Osteoblast (primary cell): ENCODE measurements at regions not wholly inside any gene's neighbourhood (a gene's known extent, or its start where the extent isn't known, plus 50 kb on each side); places are given as distances from the start of the nearest gene placed in this dataset.
"Not testable (repeated sequence)": the region's sequence is repeated elsewhere in the genome, so short reads cannot be mapped to it uniquely, and the experiment has no call there.

ENCODE experiments used
- DNase-seq: peaks from one replicate; pipeline ENCODE4 v3.0.0; 2011; ENCODE audit warnings: low spot score, mixed read lengths; ENCODE audit not compliant: insufficient read length; ENCODE audit errors: missing footprints
- H2AFZ ChIP-seq: 2 replicates; pipeline ENCODE4 v1.6.0; 2011; ENCODE audit warnings: mild to moderate bottlenecking, low read length
- H3K27ac ChIP-seq: 2 replicates; pipeline ENCODE4 v1.5.1; 2011; ENCODE audit warnings: mild to moderate bottlenecking, low read depth, low read length, moderate library complexity
- H3K27me3 ChIP-seq: 2 replicates; pipeline ENCODE4 v1.6.0; 2012; ENCODE audit warnings: mild to moderate bottlenecking, control low read depth, inconsistent platforms, low read length, moderate library complexity; ENCODE audit not compliant: insufficient read depth
- H3K36me3 ChIP-seq: 2 replicates; pipeline ENCODE4 v1.5.1; 2011; ENCODE audit warnings: mild to moderate bottlenecking, low read length, control low read depth, moderate library complexity; ENCODE audit not compliant: insufficient read depth
- H3K4me1 ChIP-seq: 2 replicates; pipeline ENCODE4 v1.5.1; 2011; ENCODE audit warnings: mild to moderate bottlenecking, low read length, control low read depth, moderate library complexity; ENCODE audit not compliant: insufficient read depth
- H3K4me2 ChIP-seq: 2 replicates; pipeline ENCODE4 v1.6.0; 2011; ENCODE audit warnings: mild to moderate bottlenecking, low read length; ENCODE audit not compliant: insufficient read depth
- H3K4me3 ChIP-seq: fragments of 200-600 bp; sonication (generic); 3 replicates; pipeline ENCODE4 v1.5.1; 2012; ENCODE audit warnings: mild to moderate bottlenecking, low read length, inconsistent platforms; ENCODE audit not compliant: insufficient read depth
- H3K79me2 ChIP-seq: 2 replicates; pipeline ENCODE4 v1.6.0; 2012; ENCODE audit warnings: mild to moderate bottlenecking, low read length, control low read depth, inconsistent platforms; ENCODE audit not compliant: insufficient read depth
- H3K9me3 ChIP-seq: 2 replicates; pipeline ENCODE4 v1.5.1; 2011; ENCODE audit warnings: low read depth, low read length, control low read depth
- H4K20me1 ChIP-seq: 2 replicates; pipeline ENCODE4 v1.6.0; 2012; ENCODE audit warnings: mild to moderate bottlenecking, low read length, control low read depth; ENCODE audit not compliant: insufficient read depth
- CTCF ChIP-seq: IDR thresholded peaks from 2 replicates; pipeline ENCODE4 v1.5.1; 2011; ENCODE audit warnings: mild to moderate bottlenecking, low read depth, low read length, moderate library complexity; ENCODE audit errors: extremely low read depth

- Histone ChIP-seq H3K36me3 (no peaks in the 10 kb centered on the region), H3K4me3 (no peak overlapping the region), H4K20me1 (no peaks in the 10 kb centered on the region), H3K27me3 (no peaks in the 10 kb centered on the region), H3K79me2 (no peaks in the 10 kb centered on the region), H2AFZ (no peak overlapping the region), H3K27ac (no peak overlapping the region), H3K9me3 (no peaks in the 10 kb centered on the region), H3K4me2 (no peak overlapping the region), H3K4me1 (no peaks in the 10 kb centered on the region)
- TF ChIP-seq CTCF: no peak
- DNase-seq: no peak
These were observed 217.1 kb upstream of the TRPC4 start for GRCh38 chr13:38086721-38087120.

GRCh38 chr13:38086013-38086412 lies 216.4 kb upstream of the TRPC4 start:
- H3K4me3 ChIP-seq: no peak overlapping the region
- no peaks in the 10 kb centered on the region for H3K36me3 ChIP-seq
- no peaks in the 10 kb centered on the region for H3K27me3 ChIP-seq
- no peaks in the 10 kb centered on the region for H3K4me1 ChIP-seq
- H3K27ac ChIP-seq: no peak overlapping the region
- H3K9me3 ChIP-seq: no peaks in the 10 kb centered on the region
- TF ChIP-seq CTCF: no peak
- no peaks in the 10 kb centered on the region for H4K20me1 ChIP-seq
- H3K4me2 ChIP-seq: no peak overlapping the region
- H2AFZ ChIP-seq: no peak overlapping the region
- no peaks in the 10 kb centered on the region for H3K79me2 ChIP-seq
- DNase-seq: no peak

- Histone ChIP-seq H3K4me3 (no peak overlapping the region), H3K79me2 (no peaks in the 10 kb centered on the region), H2AFZ (no peak overlapping the region), H3K27ac (no peak overlapping the region), H3K36me3 (no peaks in the 10 kb centered on the region), H3K4me1 (no peaks in the 10 kb centered on the region), H4K20me1 (no peaks in the 10 kb centered on the region), H3K27me3 (no peaks in the 10 kb centered on the region), H3K9me3 (no peaks in the 10 kb centered on the region), H3K4me2 (no peak overlapping the region)
- no peak for TF ChIP-seq CTCF
- no peak for DNase-seq
These were observed 204.4 kb upstream of the TRPC4 start for GRCh38 chr13:38073931-38074330.

DNA sequence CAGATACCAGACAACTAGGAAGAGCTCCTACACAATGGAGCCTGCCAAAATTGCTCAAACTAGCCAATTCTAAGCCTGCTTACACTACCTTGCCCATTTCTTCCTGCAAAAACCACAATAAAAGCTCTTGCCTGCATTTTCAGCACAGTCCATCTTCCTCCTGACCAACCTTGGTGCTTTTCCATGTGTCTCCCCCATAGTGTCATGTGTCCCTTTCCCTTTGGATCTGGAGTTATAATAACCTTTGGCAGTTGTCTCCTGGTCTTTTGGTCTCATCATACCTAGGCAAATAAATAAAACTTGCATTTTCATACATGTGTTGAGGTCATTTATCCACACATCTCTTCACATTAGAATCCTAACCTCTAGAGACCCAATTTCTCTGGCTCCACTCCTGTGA lies 203.1 kb upstream of the TRPC4 start:
- no peak for TF ChIP-seq CTCF
- H4K20me1 ChIP-seq: no peaks in the 10 kb centered on the region
- no peak overlapping the region for H2AFZ ChIP-seq
- H3K27ac ChIP-seq: no peak overlapping the region
- H3K36me3 ChIP-seq: no peaks in the 10 kb centered on the region
- H3K9me3 ChIP-seq: no peaks in the 10 kb centered on the region
- no peak for DNase-seq
- H3K79me2 ChIP-seq: no peaks in the 10 kb centered on the region
- H3K4me2 ChIP-seq: no peak overlapping the region
- H3K27me3 ChIP-seq: no peaks in the 10 kb centered on the region
- no peaks in the 10 kb centered on the region for H3K4me1 ChIP-seq
- H3K4me3 ChIP-seq: no peak overlapping the region

DNA sequence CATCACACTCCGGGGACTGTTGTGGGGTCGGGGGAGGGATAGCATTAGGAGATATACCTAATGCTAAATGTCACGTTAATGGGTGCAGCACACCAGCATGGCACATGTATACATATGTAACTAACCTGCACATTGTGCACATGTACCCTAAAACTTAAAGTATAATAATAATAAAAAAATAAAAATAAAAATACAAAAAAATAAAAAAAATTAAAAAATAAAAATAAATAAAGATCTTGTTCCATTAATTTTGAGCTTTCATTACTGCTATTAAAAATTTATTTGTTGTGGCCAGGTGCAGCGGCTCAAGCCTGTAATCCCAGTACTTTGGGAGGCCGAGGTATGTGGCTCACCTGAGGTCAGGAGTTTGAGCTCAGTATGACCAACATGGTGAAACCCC lies 201.8 kb upstream of the TRPC4 start:
- not testable (repeated sequence) for H3K4me1 ChIP-seq, H3K36me3 ChIP-seq, H3K4me2 ChIP-seq, H3K27me3 ChIP-seq, H3K4me3 ChIP-seq, H4K20me1 ChIP-seq, DNase-seq, H3K27ac ChIP-seq, H3K79me2 ChIP-seq, H3K9me3 ChIP-seq, H2AFZ ChIP-seq
